ENCODE measurements at regions not wholly inside any gene's neighbourhood (a gene's known extent, or its start where the extent isn't known, plus 50 kb on each side); places are given as distances from the start of the nearest gene placed in this dataset.
"Not testable (repeated sequence)": the region's sequence is repeated elsewhere in the genome, so short reads cannot be mapped to it uniquely, and the experiment has no call there.

DNA sequence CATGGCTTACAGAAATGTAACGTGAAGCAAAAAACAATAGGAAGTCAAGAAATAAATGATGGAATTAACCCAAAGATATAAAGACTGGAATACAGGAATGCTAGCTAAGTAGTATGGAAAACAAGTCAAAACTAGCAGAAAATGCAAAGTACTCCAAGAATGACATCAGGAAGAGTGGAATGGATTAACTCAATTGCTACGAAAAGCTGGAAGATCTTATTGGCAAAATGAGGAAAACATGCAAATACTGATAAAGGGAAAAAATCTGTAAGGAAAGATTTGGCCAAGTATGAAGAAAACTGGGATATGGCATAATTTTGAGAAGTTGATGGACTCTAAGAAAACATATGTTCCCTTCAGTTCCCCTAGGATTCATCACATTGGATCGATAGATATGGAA, 324.5 kb upstream of the ZNF608 start:
- no peak overlapping the region for H3K4me3 ChIP-seq (replicated peaks; ENCODE audit: low read depth, low read length)
- TF ChIP-seq, protein P1, sequence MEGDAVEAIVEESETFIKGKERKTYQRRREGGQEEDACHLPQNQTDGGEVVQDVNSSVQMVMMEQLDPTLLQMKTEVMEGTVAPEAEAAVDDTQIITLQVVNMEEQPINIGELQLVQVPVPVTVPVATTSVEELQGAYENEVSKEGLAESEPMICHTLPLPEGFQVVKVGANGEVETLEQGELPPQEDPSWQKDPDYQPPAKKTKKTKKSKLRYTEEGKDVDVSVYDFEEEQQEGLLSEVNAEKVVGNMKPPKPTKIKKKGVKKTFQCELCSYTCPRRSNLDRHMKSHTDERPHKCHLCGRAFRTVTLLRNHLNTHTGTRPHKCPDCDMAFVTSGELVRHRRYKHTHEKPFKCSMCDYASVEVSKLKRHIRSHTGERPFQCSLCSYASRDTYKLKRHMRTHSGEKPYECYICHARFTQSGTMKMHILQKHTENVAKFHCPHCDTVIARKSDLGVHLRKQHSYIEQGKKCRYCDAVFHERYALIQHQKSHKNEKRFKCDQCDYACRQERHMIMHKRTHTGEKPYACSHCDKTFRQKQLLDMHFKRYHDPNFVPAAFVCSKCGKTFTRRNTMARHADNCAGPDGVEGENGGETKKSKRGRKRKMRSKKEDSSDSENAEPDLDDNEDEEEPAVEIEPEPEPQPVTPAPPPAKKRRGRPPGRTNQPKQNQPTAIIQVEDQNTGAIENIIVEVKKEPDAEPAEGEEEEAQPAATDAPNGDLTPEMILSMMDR (IDR thresholded peaks at IDR 0.05; ENCODE audit: low read length, missing control alignments): no peak
- DNase-seq (ENCODE audit: low read depth): no peak

DNA sequence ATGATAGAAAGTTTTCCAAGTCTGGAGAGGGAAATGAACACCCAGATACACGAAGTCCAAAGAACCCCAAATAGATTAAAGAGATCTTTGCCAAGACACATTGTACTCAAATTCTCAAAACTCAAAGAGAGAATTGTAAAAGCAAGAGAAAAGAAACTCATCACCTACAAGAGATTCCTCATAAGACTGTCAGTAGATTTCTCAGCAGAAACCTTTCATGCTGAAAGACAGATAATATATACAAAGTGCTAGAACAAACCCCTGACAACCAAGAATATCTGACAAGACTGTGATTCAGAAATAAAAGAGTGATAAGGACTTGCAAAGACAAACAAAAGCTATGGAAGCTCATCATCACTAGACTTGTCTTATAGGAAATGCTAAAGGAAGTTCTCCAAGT, 326.7 kb upstream of the ZNF608 start:
- TF ChIP-seq, protein P1 (IDR thresholded peaks at IDR 0.05; ENCODE audit: low read length, missing control alignments): no peak
- DNase-seq (ENCODE audit: low read depth): no peak
- H3K4me3 ChIP-seq (replicated peaks; ENCODE audit: low read depth, low read length): no peak overlapping the region

DNA sequence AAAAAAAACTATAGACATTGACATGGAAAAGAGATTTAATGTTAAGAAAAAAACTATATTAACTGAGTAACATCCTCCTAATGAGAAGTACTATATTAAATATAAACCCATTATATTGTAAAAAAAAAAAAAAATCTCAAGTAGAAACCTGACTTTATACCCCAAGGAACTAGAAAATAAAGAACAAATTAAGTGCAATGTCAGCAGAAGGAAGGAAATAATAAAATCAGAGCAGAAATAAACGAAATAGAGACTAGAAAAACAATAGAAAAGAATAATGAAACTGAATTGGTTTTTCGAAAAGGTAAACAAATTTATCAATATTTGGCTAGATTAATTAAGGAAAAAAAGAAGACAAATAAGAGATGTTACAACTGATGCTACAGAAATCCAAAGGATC, 329.1 kb upstream of the ZNF608 start:
- TF ChIP-seq, protein P1 (IDR thresholded peaks at IDR 0.05; ENCODE audit: low read length, missing control alignments): no peak
- no peak overlapping the region for H3K4me3 ChIP-seq (replicated peaks; ENCODE audit: low read depth, low read length)
- DNase-seq (ENCODE audit: low read depth): no peak

DNA sequence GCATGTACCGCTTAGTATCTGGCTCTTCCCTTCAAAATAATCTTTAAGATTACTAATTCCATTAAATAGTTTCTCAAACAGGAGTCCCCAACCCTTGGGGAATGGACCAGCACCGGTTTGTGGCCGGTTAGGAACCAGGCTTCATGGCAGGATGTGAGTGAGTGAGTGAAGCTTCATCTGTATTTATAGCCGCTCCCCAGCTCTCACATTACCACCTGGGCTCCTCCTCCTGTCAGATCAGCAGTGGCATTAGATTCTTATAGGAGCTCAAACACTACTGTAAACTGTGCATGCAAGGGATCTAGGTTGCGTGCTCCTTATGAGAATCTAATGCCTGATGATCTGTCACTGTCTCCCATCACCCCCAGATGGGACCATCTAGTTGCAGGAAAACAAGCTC, 332.6 kb upstream of the ZNF608 start:
- not testable (repeated sequence) for DNase-seq (ENCODE audit: low read depth); H3K4me3 ChIP-seq (replicated peaks; ENCODE audit: low read depth, low read length)

DNA sequence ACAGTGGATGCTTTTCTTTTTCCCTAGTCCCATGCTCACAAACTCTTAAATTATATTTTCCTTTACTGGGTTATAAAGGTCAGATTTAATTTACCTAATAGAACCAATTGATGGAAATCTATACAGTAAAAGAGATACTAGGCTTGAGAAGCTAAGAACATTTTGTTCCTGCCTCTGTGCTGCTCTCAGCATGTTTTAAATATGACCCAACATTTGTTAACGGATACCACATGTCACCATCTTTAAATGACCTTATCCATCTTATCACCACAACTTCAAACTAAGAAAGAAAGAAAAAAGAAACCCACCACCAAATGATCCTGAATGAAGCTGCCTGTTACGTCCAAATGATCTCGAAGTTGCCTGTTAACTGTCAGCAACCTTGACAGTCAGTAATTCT, 334.7 kb upstream of the ZNF608 start:
- H3K4me3 ChIP-seq (replicated peaks; ENCODE audit: low read depth, low read length): no peak overlapping the region
- DNase-seq (ENCODE audit: low read depth): no peak
- TF ChIP-seq, protein P1 (IDR thresholded peaks at IDR 0.05; ENCODE audit: low read length, missing control alignments): no peak

DNA sequence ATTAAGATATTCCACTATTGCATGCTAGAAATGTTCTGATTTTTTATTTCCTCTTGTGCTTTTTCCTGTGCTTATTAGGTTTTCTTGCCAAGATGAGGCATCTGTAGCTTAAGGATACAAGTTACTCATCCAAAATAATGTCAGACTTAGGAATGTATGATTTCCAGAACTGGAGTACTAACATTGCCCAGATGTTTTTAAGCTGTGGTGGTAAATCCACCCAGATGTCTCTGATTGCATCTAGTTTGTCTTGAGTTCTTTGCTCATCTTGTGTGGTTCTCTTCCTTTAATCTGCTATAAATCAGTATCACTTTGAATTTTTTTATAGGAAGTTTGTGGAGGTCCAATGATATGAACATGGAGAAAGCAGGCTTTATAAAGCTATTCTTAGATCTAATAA, 337.5 kb upstream of the ZNF608 start:
- no peak overlapping the region for H3K4me3 ChIP-seq (replicated peaks; ENCODE audit: low read depth, low read length)
- peak; percentile 82 for DNase-seq (ENCODE audit: low read depth)
- TF ChIP-seq, protein P1 (IDR thresholded peaks at IDR 0.05; ENCODE audit: low read length, missing control alignments): no peak

DNA sequence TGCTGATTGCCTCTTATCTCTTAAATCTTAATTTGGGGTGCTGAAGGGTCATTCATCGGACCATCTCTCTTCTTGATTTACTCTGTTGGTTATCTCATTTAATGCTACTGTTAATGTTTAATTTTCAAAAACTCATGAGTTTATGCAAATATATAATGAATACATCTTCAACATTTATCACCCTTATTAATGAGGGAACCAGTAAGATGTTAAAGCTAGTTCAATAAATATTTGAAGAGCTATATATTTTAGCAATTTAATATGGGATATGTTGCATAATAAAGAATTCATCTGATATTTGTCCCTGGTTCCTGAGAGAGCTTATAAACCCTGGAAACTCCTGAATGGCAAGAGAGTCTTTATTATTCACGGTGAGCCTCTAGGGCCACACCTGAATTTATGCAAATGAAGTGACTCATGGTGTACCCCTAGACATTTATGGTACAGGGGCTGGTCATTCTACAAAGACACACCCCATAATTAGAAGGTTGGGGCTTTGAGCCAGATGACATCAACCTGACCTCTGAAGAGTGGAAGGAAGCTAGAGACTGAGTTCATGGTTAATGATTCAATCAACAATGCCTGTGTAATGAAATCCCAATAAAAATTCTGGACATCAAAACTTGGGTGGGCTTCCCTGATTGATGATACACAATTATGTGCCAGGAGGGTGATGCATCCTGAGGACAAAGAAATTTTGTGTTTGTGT, 339.5 kb upstream of the ZNF608 start:
- TF ChIP-seq, protein P1 (IDR thresholded peaks at IDR 0.05; ENCODE audit: low read length, missing control alignments): no peak
- no peak overlapping the region for H3K4me3 ChIP-seq (replicated peaks; ENCODE audit: low read depth, low read length)
- DNase-seq (ENCODE audit: low read depth): no peak
